SH-SY5Y (cell line): ENCODE measurements at regions not wholly inside any gene's neighbourhood (a gene's known extent, or its start where the extent isn't known, plus 50 kb on each side); places are given as distances from the start of the nearest gene placed in this dataset.

Experiments
- GATA2 ChIP-seq: IDR thresholded peaks from 2 replicates; pipeline ENCODE4 v1.6.1; 2011; ENCODE audit warnings: mild to moderate bottlenecking, low read depth, low read length
- GATA3 ChIP-seq: IDR thresholded peaks from 2 replicates; pipeline ENCODE4 v1.6.1; 2011; ENCODE audit warnings: low read depth, mild to moderate bottlenecking, low read length, moderate library complexity

GRCh38 chr17:77786740-77787505, 171.6 kb upstream of the TNRC6C start:
- TF ChIP-seq GATA2, result no peak
- TF ChIP-seq GATA3, result no peak
